Kidney glomerular epithelial cell (primary cell): ENCODE measurements at regions not wholly inside any gene's neighbourhood (a gene's known extent, or its start where the extent isn't known, plus 50 kb on each side); places are given as distances from the start of the nearest gene placed in this dataset.
A peak's percentile ranks its signal among the peaks of the same experiment; 100 is the strongest.
"Not testable (repeated sequence)": the region's sequence is repeated elsewhere in the genome, so short reads cannot be mapped to it uniquely, and the experiment has no call there.

Source experiments
- DNase-seq: peaks from one replicate; lab custom pipeline; 2025; lab: John Stamatoyannopoulos, UW

- no peak for DNase-seq
Observed at GRCh38 chr20:61092251-61092650, 159.8 kb upstream of the CDH4 start.

- DNase-seq: no peak
Observed at GRCh38 chr20:61094581-61094980, 157.5 kb upstream of the CDH4 start.

GRCh38 chr20:61096463-61096862, 155.6 kb upstream of the CDH4 start:
- no peak for DNase-seq

- no peak for DNase-seq
Observed at GRCh38 chr20:61099806-61100205, 152.3 kb upstream of the CDH4 start.

GRCh38 chr20:61100489-61100888, 151.6 kb upstream of the CDH4 start:
- no peak for DNase-seq

GRCh38 chr20:61101321-61101720, 150.7 kb upstream of the CDH4 start:
- DNase-seq: not testable (repeated sequence)

- no peak for DNase-seq
Observed at GRCh38 chr20:61104232-61104631, 147.8 kb upstream of the CDH4 start.

- DNase-seq: no peak
Observed at GRCh38 chr20:61105395-61105794, 146.7 kb upstream of the CDH4 start.

GRCh38 chr20:61106438-61106837, 145.6 kb upstream of the CDH4 start:
- DNase-seq: no peak

- DNase-seq: no peak
Observed at GRCh38 chr20:61109221-61109805, 142.7 kb upstream of the CDH4 start.

- DNase-seq: no peak
Observed at GRCh38 chr20:61112515-61112914, 139.5 kb upstream of the CDH4 start.

- no peak for DNase-seq
Observed at GRCh38 chr20:61113731-61114130, 138.3 kb upstream of the CDH4 start.

- no peak for DNase-seq
Observed at GRCh38 chr20:61114493-61115175, 137.4 kb upstream of the CDH4 start.

- no peak for DNase-seq
Observed at GRCh38 chr20:61115364-61116065, 136.5 kb upstream of the CDH4 start.

GRCh38 chr20:61117725-61118124, 134.3 kb upstream of the CDH4 start:
- peak; percentile 39 for DNase-seq

GRCh38 chr20:61118429-61119224, 133.4 kb upstream of the CDH4 start:
- DNase-seq: no peak

GRCh38 chr20:61119273-61119672, 132.8 kb upstream of the CDH4 start:
- no peak for DNase-seq

GRCh38 chr20:61119794-61120410, 132.2 kb upstream of the CDH4 start:
- DNase-seq: no peak

GRCh38 chr20:61120595-61121515, 131.2 kb upstream of the CDH4 start:
- DNase-seq: peak; percentile 15

- no peak for DNase-seq
Observed at GRCh38 chr20:61121661-61122060, 130.4 kb upstream of the CDH4 start.

GRCh38 chr20:61123286-61123685, 128.8 kb upstream of the CDH4 start:
- DNase-seq: no peak
